ENCODE measurements at regions not wholly inside any gene's neighbourhood (a gene's known extent, or its start where the extent isn't known, plus 50 kb on each side); places are given as distances from the start of the nearest gene placed in this dataset.

DNA sequence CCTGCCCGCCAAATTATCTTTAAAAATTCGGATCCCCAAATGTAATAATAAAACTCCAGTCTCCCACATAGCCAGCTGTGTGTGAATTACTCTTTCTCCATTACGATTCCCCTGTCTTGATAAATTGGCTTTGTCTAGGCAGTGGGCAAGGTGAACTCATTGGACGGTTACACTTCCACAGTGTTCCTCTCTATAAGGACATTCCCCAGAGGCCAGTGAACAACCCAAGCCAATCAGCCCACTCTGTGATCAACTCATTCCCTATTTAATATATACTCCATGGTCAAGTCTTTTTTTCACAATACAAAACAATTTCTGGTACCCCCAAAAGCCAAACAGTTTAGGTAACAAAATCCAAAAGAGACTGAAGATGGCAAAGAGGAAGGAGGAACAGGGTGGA is 90.5 kb upstream of the DAZL start:
- DNase-seq (ENCODE audit: extremely low read depth in 1 of 4, low spot score in 3 of 4), result no peak
- no TSS peak for BruUV-seq (replicated peaks)
- no peaks in the 10 kb centered on the region for H3K4me1 ChIP-seq (replicated peaks in 1 of 2; ENCODE audit: control insufficient read depth in 2 of 2, insufficient read depth in 2 of 2, low read length in 2 of 2)
- ChIA-PET CTCF (ENCODE audit: low intra/inter-chr PET ratio) (no interaction called here), POLR2A (no interaction called here)
- no peak overlapping the region for H3K4me2 ChIP-seq (ENCODE audit: insufficient read depth, low read length)
- ATAC-seq, result no peak
- intact Hi-C loops (cut with micrococcal nuclease), result no loop called here
- H3K79me2 ChIP-seq (ENCODE audit: control insufficient read depth, insufficient read depth, low read length), result no peaks in the 10 kb centered on the region
- no peak overlapping the region for H3K4me3 ChIP-seq
- H3K36me3 ChIP-seq (ENCODE audit: control insufficient read depth, insufficient read depth, low read length), result no peaks in the 10 kb centered on the region
- in situ Hi-C loops (cut with MboI), result no loop called here
- H2AFZ ChIP-seq (ENCODE audit: low read depth, low read length), result no peak overlapping the region
- no peaks in the 10 kb centered on the region for H3K27me3 ChIP-seq (ENCODE audit: control insufficient read depth in 2 of 2, insufficient read depth in 2 of 2, low read length in 2 of 2)
- 0% methylated on average over 4 of the region's 4 CpGs for WGBS (ENCODE audit: insufficient coverage, low coverage, missing lambda C conversion rate)
- H3K9me3 ChIP-seq (replicated peaks; ENCODE audit: control insufficient read depth, insufficient read depth, low read depth, low read length), result no peaks in the 10 kb centered on the region
- no peaks in the 10 kb centered on the region for H4K20me1 ChIP-seq (replicated peaks; ENCODE audit: control insufficient read depth, insufficient read depth, low read length)
- no peak for FAIRE-seq
- no peak overlapping the region for H3K27ac ChIP-seq (ENCODE audit: extremely low read depth, low read depth, low read length)
- no peaks in the 10 kb centered on the region for H3K9me1 ChIP-seq (ENCODE audit: control insufficient read depth, insufficient read depth, low read length)
- no peak overlapping the region for H3K9ac ChIP-seq (ENCODE audit: insufficient read depth in 1 of 2, low read depth in 2 of 2, low read length in 2 of 2)
- no peak for TF ChIP-seq CBX8 (IDR thresholded peaks at IDR 0.05; ENCODE audit: borderline replicate concordance, extremely low read depth, low read depth, low read length, poor library complexity, severe bottlenecking)
- TF ChIP-seq, protein P1, sequence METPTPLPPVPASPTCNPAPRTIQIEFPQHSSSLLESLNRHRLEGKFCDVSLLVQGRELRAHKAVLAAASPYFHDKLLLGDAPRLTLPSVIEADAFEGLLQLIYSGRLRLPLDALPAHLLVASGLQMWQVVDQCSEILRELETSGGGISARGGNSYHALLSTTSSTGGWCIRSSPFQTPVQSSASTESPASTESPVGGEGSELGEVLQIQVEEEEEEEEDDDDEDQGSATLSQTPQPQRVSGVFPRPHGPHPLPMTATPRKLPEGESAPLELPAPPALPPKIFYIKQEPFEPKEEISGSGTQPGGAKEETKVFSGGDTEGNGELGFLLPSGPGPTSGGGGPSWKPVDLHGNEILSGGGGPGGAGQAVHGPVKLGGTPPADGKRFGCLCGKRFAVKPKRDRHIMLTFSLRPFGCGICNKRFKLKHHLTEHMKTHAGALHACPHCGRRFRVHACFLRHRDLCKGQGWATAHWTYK (CRISPR knock-in tag; IDR thresholded peaks at IDR 0.05), result no peak
- TF ChIP-seq, protein P2, sequence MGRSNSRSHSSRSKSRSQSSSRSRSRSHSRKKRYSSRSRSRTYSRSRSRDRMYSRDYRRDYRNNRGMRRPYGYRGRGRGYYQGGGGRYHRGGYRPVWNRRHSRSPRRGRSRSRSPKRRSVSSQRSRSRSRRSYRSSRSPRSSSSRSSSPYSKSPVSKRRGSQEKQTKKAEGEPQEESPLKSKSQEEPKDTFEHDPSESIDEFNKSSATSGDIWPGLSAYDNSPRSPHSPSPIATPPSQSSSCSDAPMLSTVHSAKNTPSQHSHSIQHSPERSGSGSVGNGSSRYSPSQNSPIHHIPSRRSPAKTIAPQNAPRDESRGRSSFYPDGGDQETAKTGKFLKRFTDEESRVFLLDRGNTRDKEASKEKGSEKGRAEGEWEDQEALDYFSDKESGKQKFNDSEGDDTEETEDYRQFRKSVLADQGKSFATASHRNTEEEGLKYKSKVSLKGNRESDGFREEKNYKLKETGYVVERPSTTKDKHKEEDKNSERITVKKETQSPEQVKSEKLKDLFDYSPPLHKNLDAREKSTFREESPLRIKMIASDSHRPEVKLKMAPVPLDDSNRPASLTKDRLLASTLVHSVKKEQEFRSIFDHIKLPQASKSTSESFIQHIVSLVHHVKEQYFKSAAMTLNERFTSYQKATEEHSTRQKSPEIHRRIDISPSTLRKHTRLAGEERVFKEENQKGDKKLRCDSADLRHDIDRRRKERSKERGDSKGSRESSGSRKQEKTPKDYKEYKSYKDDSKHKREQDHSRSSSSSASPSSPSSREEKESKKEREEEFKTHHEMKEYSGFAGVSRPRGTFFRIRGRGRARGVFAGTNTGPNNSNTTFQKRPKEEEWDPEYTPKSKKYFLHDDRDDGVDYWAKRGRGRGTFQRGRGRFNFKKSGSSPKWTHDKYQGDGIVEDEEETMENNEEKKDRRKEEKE (IDR thresholded peaks at IDR 0.05; ENCODE audit: borderline replicate concordance in 1 of 2, control insufficient read depth in 1 of 2, low read depth in 2 of 2, low read length in 1 of 2), result no peak

Measured in K562 (cell line).